ENCODE measurements at regions not wholly inside any gene's neighbourhood (a gene's known extent, or its start where the extent isn't known, plus 50 kb on each side); places are given as distances from the start of the nearest gene placed in this dataset.

DNA sequence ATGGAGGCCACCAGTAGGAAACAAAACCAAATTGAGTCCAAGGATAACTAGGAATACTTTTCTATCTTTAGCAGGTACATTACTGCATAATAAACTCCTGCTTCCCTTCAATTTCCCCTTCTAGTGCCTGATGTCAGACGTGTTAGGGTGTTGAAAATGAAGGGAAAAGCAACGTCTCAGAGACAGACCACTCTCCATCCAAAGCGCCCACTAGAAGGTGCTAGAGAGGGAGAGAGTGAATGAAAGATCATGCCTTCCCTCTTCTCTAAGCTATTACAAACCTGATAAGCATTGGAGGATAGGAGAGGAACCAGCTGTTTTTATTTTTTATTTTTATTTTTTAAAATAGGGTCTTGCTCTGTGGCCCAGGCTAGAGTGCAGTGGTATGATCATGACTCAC, 64.1 kb downstream of the ZNF641 start:
- no peaks in the 10 kb centered on the region for H4K20me1 ChIP-seq (ENCODE audit: control insufficient read depth, insufficient read depth)
- H3K4me3 ChIP-seq = no peak overlapping the region
- FAIRE-seq (peak; percentile 77), ATAC-seq (peak; percentile 61), DNase-seq (ENCODE audit: low read depth, low spot score) (no peak)
- ChIA-PET RAD21 (ENCODE audit: unreplicated experiment) (interaction anchor here (2.2 kb wide), 1 partner anchor 331 kb away, joined by 12 read pairs; no protein-coding TSS in a partner anchor), POLR2A (no interaction called here), CTCF (interaction anchor here (0.6 to 2.9 kb wide), 4 partner anchors 25 to 356 kb away, joined by 3 to 37 read pairs (median 3); no protein-coding TSS in a partner anchor), SMC1A (ENCODE audit: uncharacterized antibody, unreplicated experiment) (interaction anchor here (1.0 to 2.4 kb wide), 4 partner anchors 12 to 332 kb away, joined by 3 to 15 read pairs (median 3); no protein-coding TSS in a partner anchor)
- in situ Hi-C loops (cut with MboI) = no loop called here
- no peak overlapping the region for H3K9ac ChIP-seq (ENCODE audit: control insufficient read depth, insufficient read depth, low read length)
- H3K9me3 ChIP-seq (replicated peaks; ENCODE audit: control insufficient read depth, insufficient read depth, low read length) = no peaks in the 10 kb centered on the region
- no peaks in the 10 kb centered on the region for H3K79me2 ChIP-seq (ENCODE audit: control insufficient read depth, insufficient read depth, low read length)
- H2AFZ ChIP-seq (ENCODE audit: control insufficient read depth, low read depth, low read length) = no peak overlapping the region
- no peaks in the 10 kb centered on the region for H3K27me3 ChIP-seq (replicated peaks in 1 of 2; ENCODE audit: control insufficient read depth in 2 of 2, insufficient read depth in 2 of 2, low read length in 1 of 2)
- BruUV-seq (replicated peaks) = no TSS peak
- 28% methylated on average over 3 of the region's 3 CpGs for WGBS (ENCODE audit: insufficient coverage, insufficient replicate concordance, low lambda C conversion rate, missing lambda C conversion rate)
- H3K4me2 ChIP-seq (ENCODE audit: control insufficient read depth, insufficient read depth) = no peak overlapping the region
- no peaks in the 10 kb centered on the region for H3K4me1 ChIP-seq (ENCODE audit: control insufficient read depth, insufficient read depth, low read length)
- no peaks in the 10 kb centered on the region for H3K36me3 ChIP-seq (ENCODE audit: control insufficient read depth in 2 of 2, insufficient read depth in 2 of 2, low read length in 1 of 2)
- TF ChIP-seq, protein P1, sequence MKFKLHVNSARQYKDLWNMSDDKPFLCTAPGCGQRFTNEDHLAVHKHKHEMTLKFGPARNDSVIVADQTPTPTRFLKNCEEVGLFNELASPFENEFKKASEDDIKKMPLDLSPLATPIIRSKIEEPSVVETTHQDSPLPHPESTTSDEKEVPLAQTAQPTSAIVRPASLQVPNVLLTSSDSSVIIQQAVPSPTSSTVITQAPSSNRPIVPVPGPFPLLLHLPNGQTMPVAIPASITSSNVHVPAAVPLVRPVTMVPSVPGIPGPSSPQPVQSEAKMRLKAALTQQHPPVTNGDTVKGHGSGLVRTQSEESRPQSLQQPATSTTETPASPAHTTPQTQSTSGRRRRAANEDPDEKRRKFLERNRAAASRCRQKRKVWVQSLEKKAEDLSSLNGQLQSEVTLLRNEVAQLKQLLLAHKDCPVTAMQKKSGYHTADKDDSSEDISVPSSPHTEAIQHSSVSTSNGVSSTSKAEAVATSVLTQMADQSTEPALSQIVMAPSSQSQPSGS (IDR thresholded peaks at IDR 0.05; ENCODE audit: low read length) = no peak
- TF ChIP-seq SMC3 (IDR thresholded peaks at IDR 0.05; ENCODE audit: borderline replicate concordance, low read length) (peak; percentile 37; the same call in 1 of the 2 replicates), TCF12 (IDR thresholded peaks at IDR 0.05; ENCODE audit: low read depth, low read length) (no peak), RAD21 (IDR thresholded peaks at IDR 0.05; ENCODE audit: insufficient read depth, low read depth, low read length) (peak; percentile 49)
- TF ChIP-seq, protein P2, sequence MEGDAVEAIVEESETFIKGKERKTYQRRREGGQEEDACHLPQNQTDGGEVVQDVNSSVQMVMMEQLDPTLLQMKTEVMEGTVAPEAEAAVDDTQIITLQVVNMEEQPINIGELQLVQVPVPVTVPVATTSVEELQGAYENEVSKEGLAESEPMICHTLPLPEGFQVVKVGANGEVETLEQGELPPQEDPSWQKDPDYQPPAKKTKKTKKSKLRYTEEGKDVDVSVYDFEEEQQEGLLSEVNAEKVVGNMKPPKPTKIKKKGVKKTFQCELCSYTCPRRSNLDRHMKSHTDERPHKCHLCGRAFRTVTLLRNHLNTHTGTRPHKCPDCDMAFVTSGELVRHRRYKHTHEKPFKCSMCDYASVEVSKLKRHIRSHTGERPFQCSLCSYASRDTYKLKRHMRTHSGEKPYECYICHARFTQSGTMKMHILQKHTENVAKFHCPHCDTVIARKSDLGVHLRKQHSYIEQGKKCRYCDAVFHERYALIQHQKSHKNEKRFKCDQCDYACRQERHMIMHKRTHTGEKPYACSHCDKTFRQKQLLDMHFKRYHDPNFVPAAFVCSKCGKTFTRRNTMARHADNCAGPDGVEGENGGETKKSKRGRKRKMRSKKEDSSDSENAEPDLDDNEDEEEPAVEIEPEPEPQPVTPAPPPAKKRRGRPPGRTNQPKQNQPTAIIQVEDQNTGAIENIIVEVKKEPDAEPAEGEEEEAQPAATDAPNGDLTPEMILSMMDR (IDR thresholded peaks at IDR 0.05 in 2 of 3, conservative IDR thresholded peaks at IDR 0.05 in 1 of 3; ENCODE audit: control insufficient read depth in 2 of 3, extremely low read depth in 1 of 3, insufficient read depth in 1 of 3, low read depth in 3 of 3, low read length in 3 of 3) = peak; percentile 25 to 47 (median 42); a peak in 5 of 6 replicates
- no peak overlapping the region for H3K27ac ChIP-seq (ENCODE audit: control insufficient read depth, insufficient read depth)
- intact Hi-C loops (cut with micrococcal nuclease; ENCODE audit: unreplicated experiment) = no loop called here

Measured in GM12878 (cell line).